ENCODE measurements at regions not wholly inside any gene's neighbourhood (a gene's known extent, or its start where the extent isn't known, plus 50 kb on each side); places are given as distances from the start of the nearest gene placed in this dataset.

DNA sequence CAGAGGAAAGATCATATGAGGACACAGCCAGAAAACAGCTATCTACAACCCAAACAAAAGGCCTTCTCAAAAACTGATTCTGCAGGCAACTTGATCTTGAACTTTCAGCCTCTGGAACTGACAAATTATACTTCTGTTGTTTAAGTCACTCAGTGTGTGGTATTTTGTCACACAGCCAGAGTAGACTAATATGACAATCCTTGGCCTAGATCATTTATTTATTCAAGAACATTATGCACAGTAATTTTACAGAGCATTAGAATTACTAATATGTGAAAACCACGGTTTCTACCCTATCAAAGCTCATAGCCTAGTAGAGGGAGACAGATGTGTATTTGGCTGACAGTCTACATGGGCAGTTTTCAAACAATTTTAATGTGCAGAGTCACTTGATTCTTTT lies 167.8 kb upstream of the PCDH18 start:
- Histone ChIP-seq H3K4me3 (replicated peaks in 1 of 3; ENCODE audit: insufficient read depth in 1 of 3, low read depth in 1 of 3, low read length in 3 of 3) (no peak overlapping the region), H3K79me2 (ENCODE audit: control insufficient read depth, insufficient read depth, low read length) (no peaks in the 10 kb centered on the region), H3K27ac (ENCODE audit: insufficient read depth, low read depth, low read length) (no peak overlapping the region), H3K9me1 (replicated peaks; ENCODE audit: control insufficient read depth, extremely low read depth, insufficient read depth, low read length) (no peaks in the 10 kb centered on the region), H2AFZ (ENCODE audit: low read depth, low read length) (no peak overlapping the region), H3K4me2 (ENCODE audit: insufficient read depth, low read length) (no peak overlapping the region), H3K9ac (replicated peaks; ENCODE audit: extremely low read depth, insufficient read depth, low read length) (no peak overlapping the region), H3K4me1 (ENCODE audit: control insufficient read depth, extremely low read depth, insufficient read depth, low read length) (no peaks in the 10 kb centered on the region), H3K27me3 (ENCODE audit: control insufficient read depth in 2 of 2, insufficient read depth in 2 of 2, low read length in 2 of 2) (no peaks in the 10 kb centered on the region), H3K36me3 (ENCODE audit: control insufficient read depth in 2 of 2, extremely low read depth in 1 of 2, insufficient read depth in 2 of 2, low read length in 2 of 2) (no peaks in the 10 kb centered on the region), H4K20me1 (replicated peaks; ENCODE audit: control insufficient read depth, extremely low read depth, insufficient read depth, low read length) (no peaks in the 10 kb centered on the region), H3K9me3 (replicated peaks; ENCODE audit: control insufficient read depth, insufficient read depth, low read length) (no peaks in the 10 kb centered on the region)
- CTCF ChIA-PET: no interaction called here
- dilution Hi-C loops (cut with MboI; ENCODE audit: extremely low pct_ligation_motif_present, low sequenced_read_pairs) (no loop called here), intact Hi-C loops (cut with micrococcal nuclease) (no loop called here)
- FAIRE-seq: no peak
- POLR2A ChIA-PET: no interaction called here
- no peak for DNase-seq (ENCODE audit: low read depth, low spot score)
- TF ChIP-seq FOS (IDR thresholded peaks at IDR 0.05; ENCODE audit: borderline replicate concordance, insufficient read depth, low read length): no peak
- TF ChIP-seq MYC (IDR thresholded peaks at IDR 0.05; ENCODE audit: low read depth, low read length): no peak
- TF ChIP-seq JUN (IDR thresholded peaks at IDR 0.05; ENCODE audit: borderline replicate concordance, insufficient read depth, insufficient read length, low read depth): no peak
- TF ChIP-seq, protein P1, sequence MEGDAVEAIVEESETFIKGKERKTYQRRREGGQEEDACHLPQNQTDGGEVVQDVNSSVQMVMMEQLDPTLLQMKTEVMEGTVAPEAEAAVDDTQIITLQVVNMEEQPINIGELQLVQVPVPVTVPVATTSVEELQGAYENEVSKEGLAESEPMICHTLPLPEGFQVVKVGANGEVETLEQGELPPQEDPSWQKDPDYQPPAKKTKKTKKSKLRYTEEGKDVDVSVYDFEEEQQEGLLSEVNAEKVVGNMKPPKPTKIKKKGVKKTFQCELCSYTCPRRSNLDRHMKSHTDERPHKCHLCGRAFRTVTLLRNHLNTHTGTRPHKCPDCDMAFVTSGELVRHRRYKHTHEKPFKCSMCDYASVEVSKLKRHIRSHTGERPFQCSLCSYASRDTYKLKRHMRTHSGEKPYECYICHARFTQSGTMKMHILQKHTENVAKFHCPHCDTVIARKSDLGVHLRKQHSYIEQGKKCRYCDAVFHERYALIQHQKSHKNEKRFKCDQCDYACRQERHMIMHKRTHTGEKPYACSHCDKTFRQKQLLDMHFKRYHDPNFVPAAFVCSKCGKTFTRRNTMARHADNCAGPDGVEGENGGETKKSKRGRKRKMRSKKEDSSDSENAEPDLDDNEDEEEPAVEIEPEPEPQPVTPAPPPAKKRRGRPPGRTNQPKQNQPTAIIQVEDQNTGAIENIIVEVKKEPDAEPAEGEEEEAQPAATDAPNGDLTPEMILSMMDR (IDR thresholded peaks at IDR 0.05; ENCODE audit: extremely low read depth in 1 of 2, insufficient read depth in 1 of 2, low read depth in 1 of 2, low read length in 2 of 2): no peak
- TF ChIP-seq, protein P2, sequence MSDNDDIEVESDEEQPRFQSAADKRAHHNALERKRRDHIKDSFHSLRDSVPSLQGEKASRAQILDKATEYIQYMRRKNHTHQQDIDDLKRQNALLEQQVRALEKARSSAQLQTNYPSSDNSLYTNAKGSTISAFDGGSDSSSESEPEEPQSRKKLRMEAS (IDR thresholded peaks at IDR 0.05; ENCODE audit: insufficient read depth, insufficient read length): no peak
- BruUV-seq (replicated peaks): no TSS peak

DNA sequence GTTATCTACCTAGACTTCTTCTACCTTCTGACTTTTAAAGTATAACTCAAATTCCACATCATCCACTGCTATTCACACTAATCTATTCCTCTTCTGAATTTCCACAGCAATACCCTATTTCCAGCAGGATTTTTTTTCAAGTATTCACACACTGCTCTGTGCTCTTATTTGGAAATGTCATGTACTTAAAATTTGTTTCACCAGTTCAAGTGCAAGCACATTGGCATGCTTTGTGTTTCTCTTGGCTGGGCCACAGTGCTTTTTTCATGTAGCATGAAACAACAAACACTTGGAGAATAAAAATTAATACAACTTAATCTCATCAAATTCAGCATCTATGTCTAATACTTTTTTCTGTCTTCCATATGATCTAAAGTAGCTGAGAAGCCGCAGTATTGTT lies 161.8 kb upstream of the PCDH18 start:
- ChIA-PET POLR2A (no interaction called here), CTCF (no interaction called here)
- DNase-seq (ENCODE audit: low read depth, low spot score): peak; percentile 10
- no peaks in the 10 kb centered on the region for H3K9me1 ChIP-seq (replicated peaks; ENCODE audit: control insufficient read depth, extremely low read depth, insufficient read depth, low read length)
- intact Hi-C loops (cut with micrococcal nuclease): no loop called here
- no peak overlapping the region for H3K27ac ChIP-seq (ENCODE audit: insufficient read depth, low read depth, low read length)
- no peaks in the 10 kb centered on the region for H3K4me1 ChIP-seq (ENCODE audit: control insufficient read depth, extremely low read depth, insufficient read depth, low read length)
- no peaks in the 10 kb centered on the region for H3K79me2 ChIP-seq (ENCODE audit: control insufficient read depth, insufficient read depth, low read length)
- no peak overlapping the region for H2AFZ ChIP-seq (ENCODE audit: low read depth, low read length)
- TF ChIP-seq, protein P1 (IDR thresholded peaks at IDR 0.05; ENCODE audit: extremely low read depth in 1 of 2, insufficient read depth in 1 of 2, low read depth in 1 of 2, low read length in 2 of 2): no peak
- no peak for TF ChIP-seq FOS (IDR thresholded peaks at IDR 0.05; ENCODE audit: borderline replicate concordance, insufficient read depth, low read length)
- TF ChIP-seq MYC (IDR thresholded peaks at IDR 0.05; ENCODE audit: low read depth, low read length): no peak
- no peak for TF ChIP-seq POLR2A (IDR thresholded peaks at IDR 0.05; ENCODE audit: low read depth, low read length)
- TF ChIP-seq POLR2AphosphoS5 (IDR thresholded peaks at IDR 0.05; ENCODE audit: insufficient read depth, low read depth, low read length): no peak
- no peak for TF ChIP-seq JUN (IDR thresholded peaks at IDR 0.05; ENCODE audit: borderline replicate concordance, insufficient read depth, insufficient read length, low read depth)
- TF ChIP-seq, protein P2 (IDR thresholded peaks at IDR 0.05; ENCODE audit: insufficient read depth, insufficient read length): no peak
- TF ChIP-seq GATA2 (IDR thresholded peaks at IDR 0.05; ENCODE audit: insufficient read depth, insufficient read length, low read depth, low read length): no peak
- no peak for TF ChIP-seq EZH2 (IDR thresholded peaks at IDR 0.05; ENCODE audit: borderline replicate concordance, low read depth, low read length, severe bottlenecking)
- dilution Hi-C loops (cut with MboI; ENCODE audit: extremely low pct_ligation_motif_present, low sequenced_read_pairs): no loop called here
- FAIRE-seq: no peak
- no peaks in the 10 kb centered on the region for H4K20me1 ChIP-seq (replicated peaks; ENCODE audit: control insufficient read depth, extremely low read depth, insufficient read depth, low read length)
- no TSS peak for BruUV-seq (replicated peaks)
- no peak overlapping the region for H3K4me2 ChIP-seq (ENCODE audit: insufficient read depth, low read length)
- H3K4me3 ChIP-seq (replicated peaks in 1 of 3; ENCODE audit: insufficient read depth in 1 of 3, low read depth in 1 of 3, low read length in 3 of 3): no peak overlapping the region
- H3K9me3 ChIP-seq (replicated peaks; ENCODE audit: control insufficient read depth, insufficient read depth, low read length): no peaks in the 10 kb centered on the region
- H3K27me3 ChIP-seq (ENCODE audit: control insufficient read depth in 2 of 2, insufficient read depth in 2 of 2, low read length in 2 of 2): no peaks in the 10 kb centered on the region
- no peaks in the 10 kb centered on the region for H3K36me3 ChIP-seq (ENCODE audit: control insufficient read depth in 2 of 2, extremely low read depth in 1 of 2, insufficient read depth in 2 of 2, low read length in 2 of 2)
- H3K9ac ChIP-seq (replicated peaks; ENCODE audit: extremely low read depth, insufficient read depth, low read length): no peak overlapping the region

All from endothelial cell of umbilical vein (primary cell).